ENCODE measurements at regions not wholly inside any gene's neighbourhood (a gene's known extent, or its start where the extent isn't known, plus 50 kb on each side); places are given as distances from the start of the nearest gene placed in this dataset.

GRCh38 chr6:23823421-23823820, 302.6 kb upstream of the NRSN1 start:
- H3K27me3 ChIP-seq (ENCODE audit: control insufficient read depth, insufficient read depth, low read length): no peaks in the 10 kb centered on the region
- H2AFZ ChIP-seq (ENCODE audit: low read length): no peak overlapping the region
- no peak for TF ChIP-seq CTCF (conservative IDR thresholded peaks at IDR 0.05 in 1 of 2, IDR thresholded peaks at IDR 0.05 in 1 of 2; ENCODE audit: low read depth in 1 of 2, low read length in 2 of 2)
- no peak for TF ChIP-seq EZH2 (IDR thresholded peaks at IDR 0.05; ENCODE audit: low read length, missing control alignments)
- H3K36me3 ChIP-seq (ENCODE audit: control insufficient read depth, insufficient read depth, low read length): no peaks in the 10 kb centered on the region
- no peak overlapping the region for H3K9ac ChIP-seq (ENCODE audit: insufficient read depth, low read length)
- no peaks in the 10 kb centered on the region for H3K79me2 ChIP-seq (ENCODE audit: control insufficient read depth, insufficient read depth, low read length)
- DNase-seq (ENCODE audit: low read depth in 2 of 2): no peak
- no peaks in the 10 kb centered on the region for H4K20me1 ChIP-seq (ENCODE audit: control insufficient read depth, extremely low read depth, insufficient read depth, low read length)
- H3K4me1 ChIP-seq (ENCODE audit: control insufficient read depth, extremely low read depth, insufficient read depth, low read length): no peaks in the 10 kb centered on the region
- no peak overlapping the region for H3K4me2 ChIP-seq (ENCODE audit: extremely low read depth, insufficient read depth, low read length)
- H3K4me3 ChIP-seq (replicated peaks in 1 of 4; ENCODE audit: control extremely low read depth in 1 of 4, insufficient read depth in 1 of 4, low read depth in 3 of 4, low read length in 4 of 4): no peak overlapping the region
- no peak overlapping the region for H3K27ac ChIP-seq (ENCODE audit: insufficient read depth, low read length)
- H3K9me3 ChIP-seq (ENCODE audit: control insufficient read depth, insufficient read depth, low read depth, low read length): no peaks in the 10 kb centered on the region

- DNase-seq (ENCODE audit: low read depth in 2 of 2): peak in 1 of 2 donors; percentile 12
- H3K79me2 ChIP-seq (ENCODE audit: control insufficient read depth, insufficient read depth, low read length): no peaks in the 10 kb centered on the region
- no peaks in the 10 kb centered on the region for H4K20me1 ChIP-seq (ENCODE audit: control insufficient read depth, extremely low read depth, insufficient read depth, low read length)
- no peaks in the 10 kb centered on the region for H3K36me3 ChIP-seq (ENCODE audit: control insufficient read depth, insufficient read depth, low read length)
- H3K27me3 ChIP-seq (ENCODE audit: control insufficient read depth, insufficient read depth, low read length): no peaks in the 10 kb centered on the region
- no peak overlapping the region for H3K4me2 ChIP-seq (ENCODE audit: extremely low read depth, insufficient read depth, low read length)
- TF ChIP-seq CTCF (conservative IDR thresholded peaks at IDR 0.05 in 1 of 2, IDR thresholded peaks at IDR 0.05 in 1 of 2; ENCODE audit: low read depth in 1 of 2, low read length in 2 of 2) (no peak), EZH2 (IDR thresholded peaks at IDR 0.05; ENCODE audit: low read length, missing control alignments) (no peak)
- H3K4me1 ChIP-seq (ENCODE audit: control insufficient read depth, extremely low read depth, insufficient read depth, low read length): no peaks in the 10 kb centered on the region
- H3K9ac ChIP-seq (ENCODE audit: insufficient read depth, low read length): no peak overlapping the region
- no peak overlapping the region for H2AFZ ChIP-seq (ENCODE audit: low read length)
- H3K27ac ChIP-seq (ENCODE audit: insufficient read depth, low read length): no peak overlapping the region
- H3K9me3 ChIP-seq (ENCODE audit: control insufficient read depth, insufficient read depth, low read depth, low read length): no peaks in the 10 kb centered on the region
- no peak overlapping the region for H3K4me3 ChIP-seq (replicated peaks in 1 of 4; ENCODE audit: control extremely low read depth in 1 of 4, insufficient read depth in 1 of 4, low read depth in 3 of 4, low read length in 4 of 4)
Measured at GRCh38 chr6:23826572-23826971, 299.4 kb upstream of the NRSN1 start.

GRCh38 chr6:23828861-23829260, 297.2 kb upstream of the NRSN1 start:
- Histone ChIP-seq H3K79me2 (ENCODE audit: control insufficient read depth, insufficient read depth, low read length) (no peaks in the 10 kb centered on the region), H3K27ac (ENCODE audit: insufficient read depth, low read length) (no peak overlapping the region), H3K27me3 (ENCODE audit: control insufficient read depth, insufficient read depth, low read length) (no peaks in the 10 kb centered on the region), H3K4me2 (ENCODE audit: extremely low read depth, insufficient read depth, low read length) (no peak overlapping the region), H4K20me1 (ENCODE audit: control insufficient read depth, extremely low read depth, insufficient read depth, low read length) (no peaks in the 10 kb centered on the region), H3K4me3 (replicated peaks in 1 of 4; ENCODE audit: control extremely low read depth in 1 of 4, insufficient read depth in 1 of 4, low read depth in 3 of 4, low read length in 4 of 4) (no peak overlapping the region), H3K9me3 (ENCODE audit: control insufficient read depth, insufficient read depth, low read depth, low read length) (no peaks in the 10 kb centered on the region), H3K9ac (ENCODE audit: insufficient read depth, low read length) (no peak overlapping the region), H3K36me3 (ENCODE audit: control insufficient read depth, insufficient read depth, low read length) (no peaks in the 10 kb centered on the region), H3K4me1 (ENCODE audit: control insufficient read depth, extremely low read depth, insufficient read depth, low read length) (no peaks in the 10 kb centered on the region), H2AFZ (ENCODE audit: low read length) (no peak overlapping the region)
- DNase-seq (ENCODE audit: low read depth in 2 of 2): no peak
- no peak for TF ChIP-seq EZH2 (IDR thresholded peaks at IDR 0.05; ENCODE audit: low read length, missing control alignments)
- no peak for TF ChIP-seq CTCF (conservative IDR thresholded peaks at IDR 0.05 in 1 of 2, IDR thresholded peaks at IDR 0.05 in 1 of 2; ENCODE audit: low read depth in 1 of 2, low read length in 2 of 2)
